SK-N-SH treated with all-trans-retinoic acid at 6 μM for 48 hours (cell line): ENCODE measurements at regions not wholly inside any gene's neighbourhood (a gene's known extent, or its start where the extent isn't known, plus 50 kb on each side); places are given as distances from the start of the nearest gene placed in this dataset.

ENCODE experiments used
- ATAC-seq: fragments of 200-7000 bp; cut with Tn5 transposase; 3 replicates; pipeline ENCODE4 v1.9.1; 2020; ENCODE audit warnings: mild to moderate bottlenecking, moderate library complexity
- ARNTL ChIP-seq: fragments of 450-650 bp; formaldehyde crosslinking; IDR thresholded peaks from 2 replicates; pipeline ENCODE4 v1.5.0; 2020; ENCODE audit warnings: low read depth, mild to moderate bottlenecking, moderate library complexity, borderline replicate concordance
- BACH2 ChIP-seq: fragments of 250-450 bp; sonication (Bioruptor Pico); IDR thresholded peaks from 2 replicates; pipeline ENCODE4 v1.9.0; 2021; ENCODE audit warnings: mild to moderate bottlenecking, borderline replicate concordance
- CSDC2 ChIP-seq: fragments of 250-450 bp; sonication (Bioruptor Pico); IDR thresholded peaks from 2 replicates; pipeline ENCODE4 v1.5.0; 2020; ENCODE audit warnings: mild to moderate bottlenecking, moderate library complexity
- ESRRG ChIP-seq: fragments of 250-450 bp; sonication (Bioruptor Pico); IDR thresholded peaks from 2 replicates; pipeline ENCODE4 v1.6.1; 2021; ENCODE audit warnings: mild to moderate bottlenecking
- GLIS3 ChIP-seq: fragments of 250-450 bp; sonication (Bioruptor Pico); IDR thresholded peaks from 2 replicates; pipeline ENCODE4 v1.5.0; 2020; ENCODE audit warnings: mild to moderate bottlenecking, moderate library complexity
- ISL1 ChIP-seq: fragments of 250-450 bp; sonication (Bioruptor Pico); IDR thresholded peaks from 2 replicates; pipeline ENCODE4 v2.1.2; 2022; ENCODE audit warnings: mild to moderate bottlenecking, moderate library complexity
- OSR1 ChIP-seq: fragments of 250-450 bp; sonication (Bioruptor Pico); IDR thresholded peaks from 2 replicates; pipeline ENCODE4 v1.8.0; 2022; ENCODE audit warnings: moderate library complexity, mild to moderate bottlenecking, inconsistent platforms
- PPARA ChIP-seq: fragments of 250-450 bp; sonication (Bioruptor Pico); IDR thresholded peaks from 2 replicates; pipeline ENCODE4 v1.5.0; 2020; ENCODE audit warnings: mild to moderate bottlenecking, borderline replicate concordance
- SNAI2 ChIP-seq: fragments of 250-450 bp; sonication (Bioruptor Pico); IDR thresholded peaks from 2 replicates; pipeline ENCODE4 v1.5.0; 2020; ENCODE audit warnings: mild to moderate bottlenecking, moderate library complexity
- TCF4 ChIP-seq: fragments of 250-450 bp; sonication (Bioruptor Pico); IDR thresholded peaks from 2 replicates; pipeline ENCODE4 v1.8.0; 2021; ENCODE audit warnings: mild to moderate bottlenecking, moderate library complexity, borderline replicate concordance
- TOX ChIP-seq: fragments of 250-450 bp; sonication (Bioruptor Pico); IDR thresholded peaks from 2 replicates; pipeline ENCODE4 v1.8.0; 2021; ENCODE audit warnings: mild to moderate bottlenecking, moderate library complexity, borderline replicate concordance
- TSHZ2 ChIP-seq: fragments of 250-450 bp; sonication (Bioruptor Pico); IDR thresholded peaks from 2 replicates; pipeline ENCODE4 v1.5.0; 2020; ENCODE audit warnings: mild to moderate bottlenecking, moderate library complexity
- ZC3H10 ChIP-seq: fragments of 250-450 bp; sonication (Bioruptor Pico); IDR thresholded peaks from 2 replicates; pipeline ENCODE4 v1.5.1; 2021; ENCODE audit warnings: mild to moderate bottlenecking, moderate library complexity
- ZFP3 ChIP-seq: fragments of 250-450 bp; sonication (Bioruptor Pico); IDR thresholded peaks from 2 replicates; pipeline ENCODE4 v1.5.0; 2020; ENCODE audit warnings: mild to moderate bottlenecking, moderate library complexity
- ZNF565 ChIP-seq: fragments of 450-650 bp; formaldehyde crosslinking; conservative IDR thresholded peaks from 2 replicates; pipeline ENCODE4 v1.5.0; 2020; ENCODE audit warnings: low read depth, mild to moderate bottlenecking, moderate library complexity
- ZNF70 ChIP-seq: fragments of 450-650 bp; formaldehyde crosslinking; IDR thresholded peaks from 2 replicates; pipeline ENCODE4 v1.5.0; 2020; ENCODE audit warnings: mild to moderate bottlenecking, moderate library complexity
- TF ChIP-seq, protein P1 (sequence below): fragments of 250-450 bp; sonication (Bioruptor Pico); IDR thresholded peaks from 2 replicates; pipeline ENCODE4 v1.5.1; 2021; ENCODE audit warnings: mild to moderate bottlenecking, moderate library complexity
- TF ChIP-seq, protein P2 (sequence below): fragments of 250-450 bp; sonication (Bioruptor Pico); IDR thresholded peaks from 2 replicates; pipeline ENCODE4 v1.8.0; 2021; ENCODE audit warnings: low read depth, mild to moderate bottlenecking, moderate library complexity, borderline replicate concordance
- TF ChIP-seq, protein P3 (sequence below): fragments of 250-450 bp; sonication (Bioruptor Pico); IDR thresholded peaks from 2 replicates; pipeline ENCODE4 v1.8.0; 2020; ENCODE audit warnings: mild to moderate bottlenecking, moderate library complexity, borderline replicate concordance

DNA sequence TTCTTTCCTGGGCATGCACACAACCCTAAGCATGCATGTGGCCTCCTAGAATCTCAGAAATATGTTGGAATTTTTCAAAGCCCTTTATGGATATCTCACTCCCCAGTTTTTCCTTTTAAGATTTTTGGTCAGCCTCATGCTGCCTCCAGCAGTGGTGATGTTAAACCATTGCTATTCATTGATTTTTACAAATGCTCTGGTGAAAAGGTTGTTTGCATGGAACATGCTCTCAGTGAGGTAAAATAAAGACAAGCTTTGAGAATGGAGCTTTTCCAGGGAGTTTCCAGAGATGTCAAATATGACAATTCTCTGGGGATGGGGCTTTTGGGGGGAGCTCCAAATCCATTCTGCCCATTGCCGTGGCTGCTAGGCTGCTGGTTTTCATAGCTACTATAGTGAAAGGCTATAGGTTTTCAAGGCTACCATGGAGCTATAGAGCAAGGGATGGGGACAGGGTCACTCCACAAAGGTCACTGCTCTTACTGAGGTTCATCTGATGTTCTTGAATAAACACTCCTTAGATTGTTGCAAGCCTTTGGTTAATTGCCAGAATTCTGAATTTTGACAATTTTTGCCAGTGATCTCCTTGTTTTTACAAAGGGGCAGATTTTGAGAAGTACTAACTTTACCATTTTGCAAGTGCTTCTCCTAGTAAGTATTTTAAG lies 178.1 kb upstream of the ARG1 start:
- TF ChIP-seq OSR1 = no peak
- no peak for TF ChIP-seq SNAI2 (CRISPR knock-in tag)
- TF ChIP-seq GLIS3 = no peak
- TF ChIP-seq ISL1 (CRISPR knock-in tag) = no peak
- TF ChIP-seq TOX (CRISPR knock-in tag) = no peak
- TF ChIP-seq ARNTL (CRISPR knock-in tag) = no peak
- no peak for TF ChIP-seq TCF4 (CRISPR knock-in tag)
- no peak for ATAC-seq

- ATAC-seq = no peak
- TF ChIP-seq TSHZ2 (CRISPR knock-in tag) (no peak), ESRRG (CRISPR knock-in tag) (no peak), ZNF70 (CRISPR knock-in tag) (no peak), ZFP3 (CRISPR knock-in tag) (no peak), TOX (CRISPR knock-in tag) (no peak)
- TF ChIP-seq, all 23 proteins: peak for 0
Observed at GRCh38 chr6:131398176-131398575, 174.8 kb upstream of the ARG1 start.

DNA sequence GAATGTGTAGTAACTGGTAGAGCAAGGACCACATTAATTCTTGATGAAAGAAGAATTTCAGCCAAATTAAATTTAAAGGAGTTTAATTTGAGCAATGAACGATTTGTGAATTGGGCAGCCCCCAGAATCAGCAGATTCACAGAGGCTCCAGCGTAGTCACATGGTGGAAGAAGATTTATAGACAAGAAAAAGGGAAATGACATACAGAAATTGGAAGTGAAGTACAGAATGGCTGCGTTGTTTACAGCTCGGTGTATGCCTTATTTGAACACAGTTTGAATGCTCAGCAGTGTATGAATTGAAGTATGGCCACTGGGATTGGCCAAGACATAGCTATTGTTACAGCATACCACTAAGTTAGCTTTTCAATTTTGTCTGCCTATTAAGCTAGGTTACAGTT lies 173.6 kb upstream of the ARG1 start:
- TF ChIP-seq, protein P1, sequence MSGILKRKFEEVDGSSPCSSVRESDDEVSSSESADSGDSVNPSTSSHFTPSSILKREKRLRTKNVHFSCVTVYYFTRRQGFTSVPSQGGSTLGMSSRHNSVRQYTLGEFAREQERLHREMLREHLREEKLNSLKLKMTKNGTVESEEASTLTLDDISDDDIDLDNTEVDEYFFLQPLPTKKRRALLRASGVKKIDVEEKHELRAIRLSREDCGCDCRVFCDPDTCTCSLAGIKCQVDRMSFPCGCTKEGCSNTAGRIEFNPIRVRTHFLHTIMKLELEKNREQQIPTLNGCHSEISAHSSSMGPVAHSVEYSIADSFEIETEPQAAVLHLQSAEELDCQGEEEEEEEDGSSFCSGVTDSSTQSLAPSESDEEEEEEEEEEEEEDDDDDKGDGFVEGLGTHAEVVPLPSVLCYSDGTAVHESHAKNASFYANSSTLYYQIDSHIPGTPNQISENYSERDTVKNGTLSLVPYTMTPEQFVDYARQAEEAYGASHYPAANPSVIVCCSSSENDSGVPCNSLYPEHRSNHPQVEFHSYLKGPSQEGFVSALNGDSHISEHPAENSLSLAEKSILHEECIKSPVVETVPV (CRISPR knock-in tag) = no peak
- TF ChIP-seq ESRRG (CRISPR knock-in tag) (no peak), ZNF565 (no peak), CSDC2 (CRISPR knock-in tag) (no peak), ARNTL (CRISPR knock-in tag) (no peak), GLIS3 (no peak), TCF4 (CRISPR knock-in tag) (no peak), TSHZ2 (CRISPR knock-in tag) (no peak), PPARA (CRISPR knock-in tag) (no peak), TOX (CRISPR knock-in tag) (no peak), BACH2 (CRISPR knock-in tag) (no peak), SNAI2 (CRISPR knock-in tag) (no peak), OSR1 (no peak), ZC3H10 (CRISPR knock-in tag) (no peak)
- TF ChIP-seq, protein P2, sequence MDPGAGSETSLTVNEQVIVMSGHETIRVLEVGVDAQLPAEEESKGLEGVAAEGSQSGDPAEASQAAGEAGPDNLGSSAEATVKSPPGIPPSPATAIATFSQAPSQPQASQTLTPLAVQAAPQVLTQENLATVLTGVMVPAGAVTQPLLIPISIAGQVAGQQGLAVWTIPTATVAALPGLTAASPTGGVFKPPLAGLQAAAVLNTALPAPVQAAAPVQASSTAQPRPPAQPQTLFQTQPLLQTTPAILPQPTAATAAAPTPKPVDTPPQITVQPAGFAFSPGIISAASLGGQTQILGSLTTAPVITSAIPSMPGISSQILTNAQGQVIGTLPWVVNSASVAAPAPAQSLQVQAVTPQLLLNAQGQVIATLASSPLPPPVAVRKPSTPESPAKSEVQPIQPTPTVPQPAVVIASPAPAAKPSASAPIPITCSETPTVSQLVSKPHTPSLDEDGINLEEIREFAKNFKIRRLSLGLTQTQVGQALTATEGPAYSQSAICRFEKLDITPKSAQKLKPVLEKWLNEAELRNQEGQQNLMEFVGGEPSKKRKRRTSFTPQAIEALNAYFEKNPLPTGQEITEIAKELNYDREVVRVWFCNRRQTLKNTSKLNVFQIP (CRISPR knock-in tag) = no peak
- TF ChIP-seq, protein P3, sequence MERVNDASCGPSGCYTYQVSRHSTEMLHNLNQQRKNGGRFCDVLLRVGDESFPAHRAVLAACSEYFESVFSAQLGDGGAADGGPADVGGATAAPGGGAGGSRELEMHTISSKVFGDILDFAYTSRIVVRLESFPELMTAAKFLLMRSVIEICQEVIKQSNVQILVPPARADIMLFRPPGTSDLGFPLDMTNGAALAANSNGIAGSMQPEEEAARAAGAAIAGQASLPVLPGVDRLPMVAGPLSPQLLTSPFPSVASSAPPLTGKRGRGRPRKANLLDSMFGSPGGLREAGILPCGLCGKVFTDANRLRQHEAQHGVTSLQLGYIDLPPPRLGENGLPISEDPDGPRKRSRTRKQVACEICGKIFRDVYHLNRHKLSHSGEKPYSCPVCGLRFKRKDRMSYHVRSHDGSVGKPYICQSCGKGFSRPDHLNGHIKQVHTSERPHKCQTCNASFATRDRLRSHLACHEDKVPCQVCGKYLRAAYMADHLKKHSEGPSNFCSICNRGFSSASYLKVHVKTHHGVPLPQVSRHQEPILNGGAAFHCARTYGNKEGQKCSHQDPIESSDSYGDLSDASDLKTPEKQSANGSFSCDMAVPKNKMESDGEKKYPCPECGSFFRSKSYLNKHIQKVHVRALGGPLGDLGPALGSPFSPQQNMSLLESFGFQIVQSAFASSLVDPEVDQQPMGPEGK (CRISPR knock-in tag) = no peak
- ATAC-seq = peak; percentile 10; the same call in 2 of the 3 replicates
